ENCODE measurements at regions not wholly inside any gene's neighbourhood (a gene's known extent, or its start where the extent isn't known, plus 50 kb on each side); places are given as distances from the start of the nearest gene placed in this dataset.

- peak; percentile 91 for DNase-seq
These were observed 83.4 kb downstream of the FAM43A start for GRCh38 chr3:194769020-194769643.

DNA sequence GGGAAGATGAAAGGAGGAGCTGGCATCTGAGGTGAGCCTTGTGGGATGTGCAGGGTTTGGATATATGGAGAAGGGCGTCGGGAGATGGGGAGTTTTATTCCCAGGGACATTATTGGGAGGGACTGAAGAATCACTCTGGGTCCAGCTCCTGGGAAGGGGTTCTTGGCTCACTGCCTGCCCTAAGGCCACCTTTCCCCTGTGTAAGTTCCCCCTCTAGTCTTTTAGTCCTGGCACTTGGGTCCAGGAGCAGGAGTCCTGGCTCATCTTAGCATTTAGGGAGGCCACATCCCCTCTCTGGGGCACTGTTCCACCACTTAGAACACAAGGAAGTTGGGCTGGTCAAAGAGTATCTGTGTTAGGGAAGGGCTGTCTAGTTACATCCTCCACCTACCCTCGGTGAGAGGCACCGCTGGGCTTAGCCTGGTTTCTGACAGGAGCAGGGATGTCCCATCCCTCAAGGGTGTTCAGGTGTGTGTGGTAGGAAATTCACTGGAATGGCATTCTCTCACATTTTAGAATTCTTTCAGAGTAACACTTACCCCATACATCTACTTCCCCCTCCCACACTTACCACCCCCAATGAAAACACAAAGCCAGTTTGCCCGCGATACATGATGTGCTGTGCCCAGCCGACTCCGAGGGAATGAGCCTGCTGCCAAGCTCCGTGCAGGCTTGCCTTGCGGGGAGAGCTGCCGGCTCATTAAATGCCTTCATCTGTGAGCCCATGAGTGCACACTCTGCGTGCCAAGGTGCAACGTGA, 86.7 kb downstream of the FAM43A start:
- no peak for DNase-seq

DNA sequence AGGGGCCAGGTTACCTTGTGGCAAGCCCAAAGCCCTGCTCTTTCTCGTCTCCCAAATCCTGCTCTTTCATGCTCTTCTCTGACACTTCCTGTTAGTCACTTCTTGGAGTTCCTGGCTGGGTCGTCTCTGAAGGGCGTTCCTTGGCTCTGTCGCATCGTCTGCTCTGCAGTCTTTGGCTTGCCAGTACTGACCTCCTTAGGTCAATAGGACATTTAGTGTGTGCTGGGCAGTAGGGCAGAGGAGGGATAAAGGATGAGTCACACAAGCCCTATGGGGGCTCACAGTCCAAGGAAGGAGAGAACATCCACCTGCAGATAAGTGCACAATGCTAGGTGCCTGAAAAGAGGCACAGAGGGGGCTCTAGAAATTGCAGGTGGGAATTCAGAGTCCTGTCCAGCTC, 87.5 kb downstream of the FAM43A start:
- DNase-seq: no peak

DNA sequence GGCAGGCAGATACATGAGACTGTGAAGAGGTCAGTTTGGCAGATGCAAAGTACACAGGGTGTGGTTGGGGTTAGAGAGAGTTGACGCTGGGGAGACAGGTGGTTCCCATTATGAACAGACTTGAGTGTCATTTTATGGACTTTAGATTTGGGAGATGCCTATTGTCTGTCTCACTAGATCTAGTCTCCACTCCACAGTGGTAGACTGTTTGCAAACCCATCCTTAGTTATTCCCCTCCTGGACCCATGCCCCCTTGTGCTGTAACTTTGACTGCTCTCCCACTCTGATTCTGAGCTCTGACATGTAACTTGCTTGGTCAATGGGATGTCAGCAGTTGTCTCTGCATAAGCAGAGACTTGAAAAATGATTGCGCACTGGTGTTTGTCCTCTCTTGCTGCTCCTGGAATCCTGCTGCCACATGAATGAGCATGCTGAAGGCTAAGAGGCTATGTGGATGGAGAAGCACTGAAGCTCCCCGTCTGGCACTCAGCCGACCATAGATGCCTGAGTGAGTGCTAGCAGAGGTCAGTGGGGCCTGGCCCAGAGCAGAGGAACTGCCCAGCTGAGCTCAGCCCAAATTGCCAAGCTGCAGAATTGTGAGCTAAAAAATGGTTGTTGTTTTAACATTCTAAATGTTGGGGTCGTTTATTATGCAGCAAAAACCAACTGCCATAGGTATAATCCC, 88.2 kb downstream of the FAM43A start:
- DNase-seq: no peak

DNA sequence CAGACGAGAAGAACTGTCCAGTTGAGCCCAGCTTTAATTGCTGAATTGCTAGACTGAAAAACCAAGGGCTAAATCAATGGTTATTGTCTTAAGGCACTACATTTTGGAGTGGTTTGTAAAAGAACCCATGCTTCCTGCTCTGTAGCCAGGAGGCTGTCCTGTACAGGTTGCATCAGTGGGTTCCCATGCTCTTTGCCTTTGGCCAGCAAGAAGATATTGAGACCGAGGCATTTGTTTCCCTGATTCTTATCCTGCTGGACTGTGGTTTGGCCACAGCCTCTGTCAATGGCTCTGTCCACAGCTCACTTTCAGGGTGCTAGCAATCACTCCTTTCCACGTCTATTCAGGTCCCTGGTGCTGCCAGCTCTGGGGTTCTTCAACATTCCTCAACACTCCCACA, 89.6 kb downstream of the FAM43A start:
- DNase-seq: no peak

DNA sequence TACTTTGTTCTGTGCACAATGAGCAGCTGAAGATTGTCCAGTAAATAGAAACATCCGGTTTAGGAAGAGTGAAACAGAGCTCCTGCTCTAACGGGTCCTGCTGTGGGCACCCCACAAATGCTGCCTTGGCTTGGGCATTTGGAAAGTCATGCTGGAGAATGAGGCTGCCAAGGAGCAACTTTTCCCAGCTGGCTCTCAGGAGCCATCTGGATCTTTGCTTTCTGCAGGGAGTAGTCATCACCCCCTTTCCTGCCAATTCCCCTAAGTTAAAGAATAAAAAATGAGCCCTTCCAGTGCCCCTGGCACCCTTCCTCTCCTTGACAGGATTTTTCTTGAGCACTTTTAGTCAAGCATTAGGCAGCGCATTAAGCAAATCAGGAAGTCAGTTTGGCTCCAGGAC, 90.0 kb downstream of the FAM43A start:
- DNase-seq: no peak

GRCh38 chr3:194777729-194778128, 92.0 kb downstream of the FAM43A start:
- no peak for DNase-seq

DNA sequence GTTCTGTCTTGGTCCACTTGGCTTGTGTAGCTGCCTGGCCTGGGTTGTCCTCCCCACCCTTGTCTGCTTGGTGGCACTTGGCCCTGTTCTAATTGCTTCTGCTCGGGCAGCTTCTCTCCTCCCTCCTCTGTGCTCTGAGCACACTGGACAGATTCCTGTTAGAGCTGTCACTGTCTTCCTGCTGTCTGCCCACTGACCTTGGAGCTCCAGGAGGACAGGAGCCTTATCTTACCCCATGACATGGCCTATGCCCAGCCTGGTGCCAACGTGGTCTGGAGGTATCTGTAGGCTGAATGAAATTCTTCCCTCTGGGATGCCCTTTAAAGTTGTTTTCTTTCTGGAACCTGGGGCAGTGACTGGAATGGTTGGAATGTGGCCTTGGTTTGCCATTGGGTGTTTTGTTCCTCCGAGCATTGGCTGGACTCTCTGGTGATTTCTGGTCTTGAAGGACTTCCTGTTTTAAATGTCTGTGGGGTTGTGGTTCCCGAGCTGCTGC, 94.1 kb downstream of the FAM43A start:
- DNase-seq: no peak

GRCh38 chr3:194780706-194781105, 95.0 kb downstream of the FAM43A start:
- no peak for DNase-seq

GRCh38 chr3:194781617-194782016, 95.9 kb downstream of the FAM43A start:
- no peak for DNase-seq

GRCh38 chr3:194782698-194783404, 97.2 kb downstream of the FAM43A start:
- DNase-seq: peak; percentile 8

GRCh38 chr3:194784361-194784760, 98.7 kb downstream of the FAM43A start:
- DNase-seq: peak; percentile 0

GRCh38 chr3:194785315-194785714, 99.6 kb downstream of the FAM43A start:
- no peak for DNase-seq

- no peak for DNase-seq
These were observed 101.4 kb downstream of the FAM43A start for GRCh38 chr3:194787072-194787471.

GRCh38 chr3:194787650-194788049, 102.0 kb downstream of the FAM43A start:
- DNase-seq: no peak

- DNase-seq: no peak
These were observed 106.7 kb downstream of the FAM43A start for GRCh38 chr3:194792368-194792767.

DNA sequence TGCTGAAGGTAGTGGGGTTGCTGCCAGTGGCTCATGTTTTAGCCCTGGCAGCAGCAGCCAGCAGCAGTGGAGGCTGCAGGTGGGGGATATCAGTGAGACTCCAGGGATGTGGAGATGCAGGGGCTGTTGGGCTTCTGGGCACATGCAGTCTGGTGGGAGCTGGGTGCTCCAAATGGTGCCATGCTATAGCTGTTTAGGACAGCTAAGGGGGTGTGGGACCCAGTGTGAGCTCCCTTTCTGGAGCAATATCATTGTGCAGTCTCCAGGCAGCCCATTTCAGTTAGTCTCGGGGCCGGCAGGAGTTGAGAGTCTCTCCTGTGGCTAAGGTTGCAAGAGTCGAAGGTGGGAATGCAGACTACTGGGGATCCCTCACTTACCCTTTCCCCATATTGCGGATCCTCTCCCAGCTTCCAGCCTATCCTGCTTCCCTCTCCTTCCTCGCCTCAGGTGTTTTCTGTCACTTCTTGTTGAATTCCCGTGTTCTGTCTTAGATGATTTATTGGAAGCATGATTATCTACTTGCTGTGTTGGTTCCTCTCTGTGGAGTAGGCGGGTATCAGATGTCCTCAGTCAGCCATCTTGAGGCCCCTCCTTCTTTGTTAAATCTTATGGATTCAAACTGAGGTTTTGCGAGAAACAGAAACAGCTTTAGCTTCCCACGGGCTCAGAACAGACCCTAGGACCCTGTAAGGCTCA, 112.0 kb downstream of the FAM43A start:
- no peak for DNase-seq

GRCh38 chr3:194798486-194798885, 112.8 kb downstream of the FAM43A start:
- no peak for DNase-seq

- DNase-seq: no peak
These were observed 114.3 kb downstream of the FAM43A start for GRCh38 chr3:194800002-194800401.

GRCh38 chr3:194801461-194802432, 116.1 kb downstream of the FAM43A start:
- DNase-seq: no peak

DNA sequence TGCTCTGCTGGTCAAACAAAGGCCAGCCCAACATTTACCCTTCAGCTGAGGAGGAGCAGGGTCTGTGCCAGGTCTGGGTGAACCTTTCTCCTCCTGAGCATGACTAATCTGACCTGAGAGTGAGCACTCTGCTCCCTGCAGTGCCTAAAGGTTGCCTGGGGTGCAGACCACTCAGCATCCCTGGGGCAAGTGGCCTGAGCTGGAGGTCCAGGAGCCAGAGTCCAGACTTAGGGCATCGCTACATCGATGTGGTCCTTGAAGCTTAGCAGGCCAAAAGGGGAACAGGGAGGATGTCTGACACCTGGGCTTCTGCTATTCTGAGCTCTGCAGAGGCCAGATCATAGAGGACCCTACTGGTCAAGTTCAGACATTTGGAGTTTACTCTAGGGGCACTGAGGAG, 119.1 kb downstream of the FAM43A start:
- DNase-seq: no peak

Data from stimulated activated CD8-positive, alpha-beta memory T cell treated with anti-CD3 and anti-CD28 coated beads, Interleukin-4, amount 100 ng/mL, for 48 hours (primary cell).